ENCODE measurements at regions not wholly inside any gene's neighbourhood (a gene's known extent, or its start where the extent isn't known, plus 50 kb on each side); places are given as distances from the start of the nearest gene placed in this dataset.

DNA sequence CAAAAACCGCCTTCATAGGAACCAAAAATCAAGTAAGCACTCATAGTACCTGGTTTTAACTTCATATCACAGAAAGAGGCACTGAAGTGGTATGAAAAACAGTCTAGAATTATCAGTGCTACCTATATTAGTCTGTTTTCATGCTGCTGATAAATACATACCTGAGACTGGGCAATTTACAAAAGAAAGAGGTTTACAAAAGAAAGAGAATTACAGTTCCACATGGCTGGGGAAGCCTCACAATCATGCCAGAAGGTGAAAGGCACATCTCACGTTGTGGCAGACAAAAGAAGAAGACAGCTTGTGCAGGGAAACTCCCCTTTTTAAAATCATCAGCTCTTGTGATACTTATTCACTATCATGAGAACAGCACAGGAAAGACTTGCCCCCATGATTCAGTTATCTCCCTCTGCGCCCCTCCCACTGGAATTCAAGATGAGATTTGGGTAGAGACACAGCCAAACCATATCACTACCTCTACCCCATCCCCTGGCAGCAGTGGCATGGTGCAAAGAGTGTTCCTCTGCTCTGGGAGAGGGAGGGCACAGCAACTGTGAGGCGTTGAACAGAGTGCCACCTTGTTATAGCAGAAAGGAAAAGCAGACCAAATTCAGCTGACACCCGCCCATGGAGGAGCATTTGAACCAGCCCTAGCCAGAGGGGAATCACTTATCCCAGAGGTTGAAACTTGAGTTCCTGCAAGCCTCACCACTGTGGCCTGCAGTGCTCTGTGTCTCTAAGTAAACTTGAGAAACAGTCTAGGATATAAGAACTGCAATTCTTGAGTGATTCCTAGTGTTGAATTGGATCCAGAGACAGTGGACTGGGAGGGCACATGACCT, 61.9 kb upstream of the PTPRZ1 start:
- no peak overlapping the region for H3K4me3 ChIP-seq (ENCODE audit: control insufficient read depth, low read depth, low read length)
- TF ChIP-seq, protein P1, sequence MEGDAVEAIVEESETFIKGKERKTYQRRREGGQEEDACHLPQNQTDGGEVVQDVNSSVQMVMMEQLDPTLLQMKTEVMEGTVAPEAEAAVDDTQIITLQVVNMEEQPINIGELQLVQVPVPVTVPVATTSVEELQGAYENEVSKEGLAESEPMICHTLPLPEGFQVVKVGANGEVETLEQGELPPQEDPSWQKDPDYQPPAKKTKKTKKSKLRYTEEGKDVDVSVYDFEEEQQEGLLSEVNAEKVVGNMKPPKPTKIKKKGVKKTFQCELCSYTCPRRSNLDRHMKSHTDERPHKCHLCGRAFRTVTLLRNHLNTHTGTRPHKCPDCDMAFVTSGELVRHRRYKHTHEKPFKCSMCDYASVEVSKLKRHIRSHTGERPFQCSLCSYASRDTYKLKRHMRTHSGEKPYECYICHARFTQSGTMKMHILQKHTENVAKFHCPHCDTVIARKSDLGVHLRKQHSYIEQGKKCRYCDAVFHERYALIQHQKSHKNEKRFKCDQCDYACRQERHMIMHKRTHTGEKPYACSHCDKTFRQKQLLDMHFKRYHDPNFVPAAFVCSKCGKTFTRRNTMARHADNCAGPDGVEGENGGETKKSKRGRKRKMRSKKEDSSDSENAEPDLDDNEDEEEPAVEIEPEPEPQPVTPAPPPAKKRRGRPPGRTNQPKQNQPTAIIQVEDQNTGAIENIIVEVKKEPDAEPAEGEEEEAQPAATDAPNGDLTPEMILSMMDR (IDR thresholded peaks at IDR 0.05; ENCODE audit: control insufficient read depth, insufficient read depth, low read depth, low read length, missing control alignments): no peak
- no peak for DNase-seq (ENCODE audit: low read depth)

DNA sequence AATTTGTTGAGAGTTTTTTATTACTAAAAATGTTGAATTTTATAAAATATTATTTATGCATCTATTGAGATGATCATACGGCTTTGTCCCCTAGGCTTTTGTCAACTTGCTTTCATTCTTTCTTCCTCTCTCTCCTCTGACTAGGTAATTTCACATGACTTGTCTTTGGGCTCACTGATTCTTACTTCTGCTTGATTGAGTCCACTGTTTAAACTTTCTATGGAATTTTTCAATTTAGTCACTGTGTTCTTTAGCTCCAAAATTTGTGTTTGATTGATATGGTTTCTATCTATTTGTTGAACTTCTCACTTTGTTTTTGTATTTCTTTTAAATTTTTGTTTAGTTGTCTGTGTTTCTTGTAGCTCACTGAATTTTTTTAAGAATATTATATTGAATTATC, 65.9 kb upstream of the PTPRZ1 start:
- TF ChIP-seq, protein P1 (IDR thresholded peaks at IDR 0.05; ENCODE audit: control insufficient read depth, insufficient read depth, low read depth, low read length, missing control alignments): no peak
- DNase-seq (ENCODE audit: low read depth): no peak
- no peak overlapping the region for H3K4me3 ChIP-seq (ENCODE audit: control insufficient read depth, low read depth, low read length)

DNA sequence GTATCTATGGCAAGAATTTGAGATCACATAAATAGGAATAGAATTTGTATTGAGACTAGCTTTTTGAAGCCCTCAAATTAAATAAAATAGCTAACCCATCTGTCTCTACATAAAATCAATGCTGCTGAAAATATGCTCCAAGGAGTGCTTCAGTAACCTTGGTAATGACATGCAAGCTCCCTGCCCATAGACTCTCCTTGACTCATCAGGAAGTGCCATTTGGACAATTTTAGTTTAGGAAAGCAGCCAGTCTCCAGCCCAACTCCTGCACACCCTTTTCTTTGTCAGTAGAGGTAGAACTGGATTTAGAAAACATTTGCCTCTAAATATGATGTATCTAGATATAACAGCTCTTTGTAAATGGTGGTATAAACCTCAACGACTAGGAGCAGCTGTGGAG, 69.9 kb upstream of the PTPRZ1 start:
- TF ChIP-seq, protein P1 (IDR thresholded peaks at IDR 0.05; ENCODE audit: control insufficient read depth, insufficient read depth, low read depth, low read length, missing control alignments): no peak
- no peak overlapping the region for H3K4me3 ChIP-seq (ENCODE audit: control insufficient read depth, low read depth, low read length)
- DNase-seq (ENCODE audit: low read depth): no peak

DNA sequence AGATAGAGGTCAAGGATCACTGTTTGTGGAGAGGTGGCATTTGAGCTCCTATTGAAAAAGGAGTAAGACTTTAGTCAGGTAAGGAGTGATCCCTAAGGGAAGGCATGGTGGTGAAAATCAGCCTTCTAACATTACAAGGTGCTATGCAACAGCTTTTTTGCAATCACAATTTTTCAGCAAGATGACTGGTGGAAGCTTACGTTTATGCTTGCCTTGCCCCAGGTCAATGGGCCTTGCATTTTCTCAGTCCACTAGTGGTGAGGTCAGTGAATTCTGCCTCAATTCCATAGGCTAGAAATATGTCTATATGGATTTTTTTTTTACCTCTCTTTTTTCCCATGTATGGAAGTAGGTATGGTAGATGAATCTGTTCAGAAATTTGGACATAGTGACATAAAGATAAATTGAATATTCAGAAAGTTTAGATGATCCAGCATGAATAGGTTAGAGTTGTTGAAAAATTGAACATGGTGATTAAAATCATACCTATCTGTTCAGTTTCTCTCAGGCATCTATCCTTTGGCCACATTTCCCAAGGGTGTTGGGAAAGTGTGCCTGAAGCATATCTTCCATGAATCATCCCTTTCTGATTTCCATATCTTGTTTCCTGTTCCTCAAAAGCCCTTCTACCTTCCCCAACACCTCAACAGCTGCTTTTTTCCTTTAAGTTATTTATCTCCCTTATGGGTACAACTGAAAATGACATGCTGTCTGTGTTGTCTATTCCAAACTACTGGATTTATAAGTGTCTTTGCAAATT, 71.9 kb upstream of the PTPRZ1 start:
- TF ChIP-seq, protein P1 (IDR thresholded peaks at IDR 0.05; ENCODE audit: control insufficient read depth, insufficient read depth, low read depth, low read length, missing control alignments): no peak
- no peak for DNase-seq (ENCODE audit: low read depth)
- no peak overlapping the region for H3K4me3 ChIP-seq (ENCODE audit: control insufficient read depth, low read depth, low read length)

DNA sequence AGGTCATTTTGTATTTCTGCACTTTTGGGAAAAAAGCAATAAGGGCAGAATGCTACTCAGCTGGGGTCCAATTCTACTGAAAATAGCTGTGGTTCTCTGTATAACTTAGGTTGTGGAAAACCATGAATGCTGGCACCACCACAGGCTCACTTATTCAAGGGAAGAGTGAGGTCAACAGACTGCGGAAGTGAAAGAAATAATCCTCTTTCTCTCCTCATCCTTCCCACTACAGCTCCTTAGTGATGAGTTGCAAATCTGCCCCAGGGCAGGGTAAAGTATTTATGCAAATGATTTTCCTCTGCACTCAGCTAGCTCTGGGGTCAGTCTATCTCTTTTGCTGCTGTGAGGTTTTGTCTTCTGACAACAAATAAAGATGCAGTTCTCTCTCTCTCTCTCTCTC, 74.1 kb upstream of the PTPRZ1 start:
- H3K4me3 ChIP-seq (ENCODE audit: control insufficient read depth, low read depth, low read length): no peak overlapping the region
- no peak for DNase-seq (ENCODE audit: low read depth)
- TF ChIP-seq, protein P1 (IDR thresholded peaks at IDR 0.05; ENCODE audit: control insufficient read depth, insufficient read depth, low read depth, low read length, missing control alignments): no peak

DNA sequence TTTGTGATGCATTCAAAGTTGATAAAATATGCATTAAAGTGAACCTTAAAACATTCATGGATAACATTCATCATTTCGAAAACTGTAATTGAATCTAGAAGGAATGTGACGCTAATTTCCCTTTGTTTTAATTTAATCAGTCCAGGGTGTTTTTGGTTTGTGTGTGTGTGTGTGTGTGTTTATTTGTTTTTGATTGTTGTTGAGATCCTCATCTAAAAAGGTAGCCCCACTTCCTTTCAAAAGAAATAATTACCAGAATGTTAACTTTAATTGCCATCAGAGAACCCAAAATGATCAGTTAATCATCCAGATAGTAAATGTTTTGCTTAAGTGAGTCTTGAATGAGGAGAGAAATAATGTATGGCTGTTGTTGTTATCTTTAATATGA, 74.5 kb upstream of the PTPRZ1 start:
- H3K4me3 ChIP-seq (ENCODE audit: control insufficient read depth, low read depth, low read length): no peak overlapping the region
- TF ChIP-seq, protein P1 (IDR thresholded peaks at IDR 0.05; ENCODE audit: control insufficient read depth, insufficient read depth, low read depth, low read length, missing control alignments): no peak
- DNase-seq (ENCODE audit: low read depth): no peak

Measured in AG09309 (cell line).